Lung (tissue), 11 donors: ENCODE measurements at regions not wholly inside any gene's neighbourhood (a gene's known extent, or its start where the extent isn't known, plus 50 kb on each side); places are given as distances from the start of the nearest gene placed in this dataset.
"Not testable (repeated sequence)": the region's sequence is repeated elsewhere in the genome, so short reads cannot be mapped to it uniquely, and the experiment has no call there.

Experiments used
- ATAC-seq: fragments of 200-7000 bp; cut with Tn5 transposase; one replicate; pipeline ENCODE4 v1.9.1; 2020; ENCODE audit warnings: moderate number of reproducible peaks; ENCODE audit not compliant: insufficient read depth, low FRiP score
- DNase-seq, 3 donors: peaks; one replicate each; pipeline ENCODE4 v3.0.0-alpha.2; 2013 to 2017
- H3K27ac ChIP-seq, 2 donors: one replicate each; pipeline ENCODE4 v1.5.1; 2013; ENCODE audit warnings: mild to moderate bottlenecking in 2 of 2, moderate library complexity in 2 of 2, control low read depth in 1 of 2, inconsistent platforms in 1 of 2, low read depth in 1 of 2, low read length in 1 of 2
- H3K27me3 ChIP-seq, 3 donors: one replicate each; pipeline ENCODE4 v1.5.1; 2013; ENCODE audit warnings: low read length in 2 of 3; ENCODE audit not compliant: control insufficient read depth in 3 of 3, insufficient read depth in 3 of 3
- H3K36me3 ChIP-seq, 4 donors: one replicate each; pipeline ENCODE4 v1.5.1; 2013; ENCODE audit warnings: low read length in 4 of 4, mild to moderate bottlenecking in 1 of 4, moderate library complexity in 1 of 4; ENCODE audit not compliant: control insufficient read depth in 4 of 4, insufficient read depth in 4 of 4
- H3K4me1 ChIP-seq, 5 donors: one replicate each; pipeline ENCODE4 v1.5.1; 2013; ENCODE audit warnings: low read length in 5 of 5, mild to moderate bottlenecking in 2 of 5, moderate library complexity in 1 of 5; ENCODE audit not compliant: control insufficient read depth in 5 of 5, insufficient read depth in 5 of 5
- H3K4me3 ChIP-seq: one replicate; pipeline ENCODE4 v1.5.1; 2013; ENCODE audit warnings: mild to moderate bottlenecking, control low read depth, moderate library complexity
- H3K9ac ChIP-seq, 2 donors: one replicate each; pipeline ENCODE4 v1.5.1; 2013; ENCODE audit warnings: low read length in 2 of 2, control low read depth in 1 of 2; ENCODE audit not compliant: insufficient read depth in 1 of 2
- H3K9me3 ChIP-seq, 4 donors: one replicate each; pipeline ENCODE4 v1.5.1; 2013; ENCODE audit warnings: low read length in 3 of 4, mild to moderate bottlenecking in 1 of 4, moderate library complexity in 1 of 4; ENCODE audit not compliant: control insufficient read depth in 4 of 4, insufficient read depth in 3 of 4
- CTCF ChIP-seq: IDR thresholded peaks from 2 replicates; pipeline ENCODE4 v1.5.1; 2012; ENCODE audit warnings: mild to moderate bottlenecking; ENCODE audit errors: control extremely low read depth, extremely low read depth
- WGBS, 2 donors: extraction: QIAGEN DNeasy Blood & Tissue Kit; methylation state at CpG; one replicate each; pipeline ENCODE4 v1.1.7; 2013; 5-methylcytosine and 5-hydroxymethylcytosine counted together
- donor health status: control.
- donor health status: control.
- donor health status: Bipolar disorder and iron deficiency.
- donor health status: healthy.
- donor health status: DM: yes; HTN: yes; CAD: no.

- Histone ChIP-seq H3K4me1 (peaks cover 0 to 21% (median 4%) of the 10 kb centered on the region in 5 donors), H3K4me3 (no peak overlapping the region), H3K27ac (no peak overlapping the region), H3K36me3 (no peaks in the 10 kb centered on the region), H3K27me3 (no peaks in the 10 kb centered on the region), H3K9ac (no peak overlapping the region), H3K9me3 (peaks cover 0 to 4% (median 0%) of the 10 kb centered on the region in 4 donors)
- TF ChIP-seq CTCF: no peak
- no peak for ATAC-seq
- DNase-seq: no peak
- 44 to 48% methylated on average over 2 of the region's 2 CpGs for WGBS, 2 donors
Measured at GRCh38 chr4:26208237-26208994, 112.4 kb upstream of the RBPJ start.

GRCh38 chr4:26209378-26209777 lies 111.4 kb upstream of the RBPJ start:
- 31 to 55% methylated on average over 1 of the region's 1 CpG for WGBS, 2 donors

GRCh38 chr4:26212528-26212927 lies 108.3 kb upstream of the RBPJ start:
- no peaks in the 10 kb centered on the region for H3K36me3 ChIP-seq
- no peak overlapping the region for H3K9ac ChIP-seq
- peaks cover 0 to 2% (median 0%) of the 10 kb centered on the region in 4 donors for H3K9me3 ChIP-seq
- no peak overlapping the region for H3K27ac ChIP-seq
- no peak for ATAC-seq
- H3K4me3 ChIP-seq: no peak overlapping the region
- no peak for TF ChIP-seq CTCF
- DNase-seq: no peak
- 77 to 92% methylated on average over 2 of the region's 2 CpGs for WGBS, 2 donors
- H3K4me1 ChIP-seq: no peaks in the 10 kb centered on the region
- no peaks in the 10 kb centered on the region for H3K27me3 ChIP-seq

More at GRCh38 chr4:26209378-26209777, 111.4 kb upstream of the RBPJ start:
- H3K4me3 ChIP-seq, H3K27me3 ChIP-seq, H3K9ac ChIP-seq, H3K9me3 ChIP-seq, DNase-seq, H3K36me3 ChIP-seq, ATAC-seq, H3K27ac ChIP-seq: not testable (repeated sequence)
- peaks cover 0 to 21% (median 3%) of the 10 kb centered on the region in 5 donors for H3K4me1 ChIP-seq

- WGBS, 2 donors: 87 to 100% methylated on average over 1 of the region's 1 CpG
- ATAC-seq: no peak
- DNase-seq: no peak
Measured at GRCh38 chr4:26213317-26213716, 107.5 kb upstream of the RBPJ start.

More at GRCh38 chr4:26213317-26213716, 107.5 kb upstream of the RBPJ start:
- no peak for TF ChIP-seq CTCF
- Histone ChIP-seq H3K4me1 (no peaks in the 10 kb centered on the region), H3K9me3 (peaks cover 0 to 2% (median 0%) of the 10 kb centered on the region in 4 donors), H3K36me3 (no peaks in the 10 kb centered on the region), H3K4me3 (no peak overlapping the region), H3K27me3 (no peaks in the 10 kb centered on the region), H3K9ac (no peak overlapping the region), H3K27ac (no peak overlapping the region)
